OCI-LY3 (cell line): ENCODE measurements at regions not wholly inside any gene's neighbourhood (a gene's known extent, or its start where the extent isn't known, plus 50 kb on each side); places are given as distances from the start of the nearest gene placed in this dataset.

Experiments
- EZH2phosphoT487 ChIP-seq: fragments of 200-600 bp; shearing (Covaris generic); IDR thresholded peaks from 2 replicates; pipeline ENCODE4 v1.6.1; 2018; ENCODE audit warnings: antibody characterized with exemption, mixed run types, low read depth
- TF ChIP-seq, protein P1 (sequence below): fragments of 200-600, 300-600 bp; sonication (generic); IDR thresholded peaks from 2 replicates; pipeline ENCODE4 v1.5.1; 2014; ENCODE audit warnings: antibody characterized with exemption, low read length, low read depth

DNA sequence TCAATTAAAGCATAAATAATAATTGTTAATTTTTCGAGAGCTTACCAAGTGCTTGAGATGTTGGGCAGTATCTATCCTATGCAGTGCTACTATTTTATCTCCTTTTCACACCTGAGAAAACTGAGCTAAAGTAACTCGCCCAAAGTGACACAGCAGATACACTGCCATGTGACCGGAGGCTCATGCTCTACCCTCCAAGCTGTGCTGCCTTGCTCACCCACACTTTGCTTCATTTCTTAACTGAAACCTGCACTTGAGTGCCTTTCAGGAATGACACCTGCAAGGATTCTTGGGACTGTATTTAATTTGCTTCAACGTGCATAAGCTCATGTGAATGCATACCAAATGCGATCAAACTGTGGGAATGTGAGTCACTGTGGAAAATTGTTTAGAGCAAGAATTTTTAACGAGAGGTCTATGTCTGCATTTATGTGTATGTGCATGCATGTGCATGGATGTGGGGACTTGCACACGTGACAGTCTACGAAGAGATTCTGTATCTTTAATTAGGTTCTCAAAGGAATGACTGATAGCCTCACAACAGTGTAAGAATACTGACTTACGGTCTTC, 119.2 kb downstream of the ADCYAP1R1 start:
- TF ChIP-seq, protein P1, sequence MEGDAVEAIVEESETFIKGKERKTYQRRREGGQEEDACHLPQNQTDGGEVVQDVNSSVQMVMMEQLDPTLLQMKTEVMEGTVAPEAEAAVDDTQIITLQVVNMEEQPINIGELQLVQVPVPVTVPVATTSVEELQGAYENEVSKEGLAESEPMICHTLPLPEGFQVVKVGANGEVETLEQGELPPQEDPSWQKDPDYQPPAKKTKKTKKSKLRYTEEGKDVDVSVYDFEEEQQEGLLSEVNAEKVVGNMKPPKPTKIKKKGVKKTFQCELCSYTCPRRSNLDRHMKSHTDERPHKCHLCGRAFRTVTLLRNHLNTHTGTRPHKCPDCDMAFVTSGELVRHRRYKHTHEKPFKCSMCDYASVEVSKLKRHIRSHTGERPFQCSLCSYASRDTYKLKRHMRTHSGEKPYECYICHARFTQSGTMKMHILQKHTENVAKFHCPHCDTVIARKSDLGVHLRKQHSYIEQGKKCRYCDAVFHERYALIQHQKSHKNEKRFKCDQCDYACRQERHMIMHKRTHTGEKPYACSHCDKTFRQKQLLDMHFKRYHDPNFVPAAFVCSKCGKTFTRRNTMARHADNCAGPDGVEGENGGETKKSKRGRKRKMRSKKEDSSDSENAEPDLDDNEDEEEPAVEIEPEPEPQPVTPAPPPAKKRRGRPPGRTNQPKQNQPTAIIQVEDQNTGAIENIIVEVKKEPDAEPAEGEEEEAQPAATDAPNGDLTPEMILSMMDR, result no peak
- no peak for TF ChIP-seq EZH2phosphoT487
